Adrenal gland (tissue), 5 donors: ENCODE measurements at regions not wholly inside any gene's neighbourhood (a gene's known extent, or its start where the extent isn't known, plus 50 kb on each side); places are given as distances from the start of the nearest gene placed in this dataset.

Experiments
- CTCF ChIP-seq, 6 experiments: fragments of 450-650 bp in 4 of 6; fragments of 200-600 bp in 2 of 6; sonication (generic) in 1 of 6; IDR thresholded peaks; 1 replicate in 5 of 6; 2 replicates in 1 of 6; pipeline versions ENCODE4 v1.5.1 to v1.8.0; 2016 to 2021; ENCODE audit warnings: antibody characterized with exemption in 6 of 6, mild to moderate bottlenecking in 2 of 6, moderate library complexity in 1 of 6
- POLR2A ChIP-seq, 2 donors: fragments of 450-650 bp; IDR thresholded peaks; one replicate each; pipeline ENCODE4 v1.6.1; 2017; ENCODE audit warnings: antibody characterized with exemption in 2 of 2, mild to moderate bottlenecking in 2 of 2, moderate library complexity in 1 of 2
- donor health status: DM: no; HTN: no; CAD: no.

GRCh38 chr18:71878226-71878625, 665.9 kb downstream of the CBLN2 start:
- TF ChIP-seq CTCF (IDR thresholded peaks at IDR 0.05), result no peak
- TF ChIP-seq POLR2A (IDR thresholded peaks at IDR 0.05), result no peak
